Liver (tissue), 8 donors: ENCODE measurements at regions not wholly inside any gene's neighbourhood (a gene's known extent, or its start where the extent isn't known, plus 50 kb on each side); places are given as distances from the start of the nearest gene placed in this dataset.

Source experiments
- DNase-seq: peaks from one replicate; pipeline ENCODE4 v3.0.0-alpha.2; 2017; ENCODE audit warnings: low spot score
- H3K27ac ChIP-seq, 2 donors: one replicate each; pipeline ENCODE4 v1.7.0; 2013; ENCODE audit warnings: inconsistent platforms in 2 of 2, low read length in 2 of 2, control low read depth in 1 of 2, low read depth in 1 of 2, mild to moderate bottlenecking in 1 of 2
- H3K27me3 ChIP-seq, 4 donors: one replicate each; pipeline versions ENCODE4 v1.6.1 to v1.7.0; 2013; ENCODE audit warnings: low read length in 3 of 4, inconsistent platforms in 1 of 4, mild to moderate bottlenecking in 1 of 4, moderate library complexity in 1 of 4; ENCODE audit not compliant: control insufficient read depth in 4 of 4, insufficient read depth in 4 of 4
- H3K36me3 ChIP-seq, 4 donors: one replicate each; pipeline versions ENCODE4 v1.6.1 to v1.7.0; 2013; ENCODE audit warnings: low read length in 3 of 4, mild to moderate bottlenecking in 3 of 4, low read depth in 1 of 4, moderate library complexity in 1 of 4; ENCODE audit not compliant: control insufficient read depth in 4 of 4, insufficient read depth in 3 of 4
- H3K4me1 ChIP-seq, 4 donors: one replicate each; pipeline versions ENCODE4 v1.6.1 to v1.7.0; 2013; ENCODE audit warnings: low read length in 3 of 4, mild to moderate bottlenecking in 3 of 4, moderate library complexity in 1 of 4; ENCODE audit not compliant: control insufficient read depth in 4 of 4, insufficient read depth in 4 of 4
- H3K4me3 ChIP-seq, 3 donors: one replicate each; pipeline versions ENCODE4 v1.6.1 to v1.7.0; 2013; ENCODE audit warnings: low read length in 3 of 3, control low read depth in 1 of 3, low read depth in 1 of 3, mild to moderate bottlenecking in 1 of 3
- H3K9ac ChIP-seq, 2 donors: one replicate each; pipeline ENCODE4 v1.7.0; 2013; ENCODE audit warnings: low read length in 2 of 2, mild to moderate bottlenecking in 2 of 2, moderate library complexity in 2 of 2, control low read depth in 1 of 2, low read depth in 1 of 2
- H3K9me3 ChIP-seq, 4 donors: one replicate each; pipeline versions ENCODE4 v1.6.1 to v1.7.0; 2013; ENCODE audit warnings: low read length in 3 of 4; ENCODE audit not compliant: control insufficient read depth in 4 of 4
- ATF3 ChIP-seq: IDR thresholded peaks from 2 replicates; pipeline ENCODE4 v1.6.1; 2016; ENCODE audit warnings: antibody characterized with exemption
- CTCF ChIP-seq: fragments of 150-350 bp; IDR thresholded peaks from 2 replicates; pipeline ENCODE4 v1.5.1; 2017; ENCODE audit warnings: improper control_type of control experiment, low read depth, low read length; ENCODE audit not compliant: missing input control
- EGR1 ChIP-seq, 2 donors: IDR thresholded peaks; 2 replicates each; pipeline ENCODE4 v1.6.1; 2016 to 2018; ENCODE audit warnings: antibody characterized with exemption in 2 of 2, low read depth in 2 of 2
- FOXA1 ChIP-seq: IDR thresholded peaks from 2 replicates; pipeline ENCODE4 v1.6.1; 2016; ENCODE audit warnings: antibody characterized with exemption
- FOXA2 ChIP-seq: IDR thresholded peaks from 2 replicates; pipeline ENCODE4 v1.6.1; 2016; ENCODE audit warnings: antibody characterized with exemption
- GABPA ChIP-seq, 2 donors: IDR thresholded peaks in 1 of 2; conservative IDR thresholded peaks in 1 of 2; 2 replicates each; pipeline ENCODE4 v1.6.1; 2016; ENCODE audit warnings: antibody characterized with exemption in 2 of 2, mild to moderate bottlenecking in 1 of 2, moderate library complexity in 1 of 2
- HNF4A ChIP-seq, 2 donors: conservative IDR thresholded peaks; 2 replicates each; pipeline ENCODE4 v1.6.1; 2016; ENCODE audit warnings: antibody characterized with exemption in 2 of 2, mild to moderate bottlenecking in 2 of 2
- HNF4G ChIP-seq: IDR thresholded peaks from 2 replicates; pipeline ENCODE4 v1.6.1; 2016; ENCODE audit warnings: antibody characterized with exemption
- JUND ChIP-seq, 2 donors: IDR thresholded peaks; 2 replicates each; pipeline ENCODE4 v1.6.1; 2016; ENCODE audit warnings: antibody characterized with exemption in 2 of 2
- NR2F2 ChIP-seq: IDR thresholded peaks from 2 replicates; pipeline ENCODE4 v1.6.1; 2016; ENCODE audit warnings: antibody characterized with exemption
- RAD21 ChIP-seq, 2 donors: IDR thresholded peaks; 2 replicates each; pipeline ENCODE4 v1.6.1; 2016; ENCODE audit warnings: antibody characterized with exemption in 2 of 2, mild to moderate bottlenecking in 2 of 2
- REST ChIP-seq: IDR thresholded peaks from 2 replicates; pipeline ENCODE4 v1.6.1; 2016; ENCODE audit warnings: antibody characterized with exemption, mild to moderate bottlenecking
- RXRA ChIP-seq, 2 donors: IDR thresholded peaks; 2 replicates each; pipeline ENCODE4 v1.6.1; 2017 to 2018; ENCODE audit warnings: antibody characterized with exemption in 2 of 2, mild to moderate bottlenecking in 1 of 2
- SP1 ChIP-seq: IDR thresholded peaks from 2 replicates; pipeline ENCODE4 v1.6.1; 2018; ENCODE audit warnings: antibody characterized with exemption, mild to moderate bottlenecking
- TAF1 ChIP-seq: conservative IDR thresholded peaks from 2 replicates; pipeline ENCODE4 v1.6.1; 2016; ENCODE audit warnings: antibody characterized with exemption, mild to moderate bottlenecking
- YY1 ChIP-seq: IDR thresholded peaks from 2 replicates; pipeline ENCODE4 v1.6.1; 2016; ENCODE audit warnings: antibody characterized with exemption, mild to moderate bottlenecking
- ZBTB33 ChIP-seq: IDR thresholded peaks from 2 replicates; pipeline ENCODE4 v1.6.1; 2016; ENCODE audit warnings: antibody characterized with exemption
- WGBS: extraction: QIAGEN DNeasy Blood & Tissue Kit; methylation state at CpG from one replicate; pipeline ENCODE4 v1.1.7; 2013; 5-methylcytosine and 5-hydroxymethylcytosine counted together
- TF ChIP-seq, protein P1 (sequence below): IDR thresholded peaks from 2 replicates; pipeline ENCODE4 v1.6.1; 2016; ENCODE audit warnings: antibody characterized with exemption
- donor health status: healthy.
- donor health status: healthy.
- donor health status: healthy.
- donor health status: healthy.
- donor health status: healthy.

- TF ChIP-seq ATF3 (no peak), NR2F2 (no peak), RAD21 (IDR thresholded peaks at IDR 0.05) (no peak), JUND (IDR thresholded peaks at IDR 0.05) (no peak), FOXA1 (no peak), YY1 (no peak)
Measured at GRCh38 chr4:177717407-177717806, 275.2 kb upstream of the AGA start (continued).

DNA sequence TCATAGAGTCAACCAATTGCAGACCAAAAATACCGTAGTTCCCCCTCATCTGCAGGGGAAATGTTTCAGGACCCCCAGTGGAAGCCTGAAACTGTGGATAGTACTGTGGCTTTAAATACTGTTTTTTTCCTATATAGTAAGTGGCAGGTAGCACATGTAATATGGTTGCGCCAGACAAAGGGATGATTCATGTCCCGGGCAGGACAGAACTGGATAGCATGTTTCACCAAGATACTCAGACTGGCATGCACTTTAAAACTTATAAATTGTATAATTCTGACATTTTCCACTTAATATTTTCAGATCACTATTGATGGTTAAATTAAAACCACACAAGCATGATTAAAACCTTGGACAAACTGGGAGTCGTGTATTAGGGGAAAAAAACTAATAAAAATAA, 276.3 kb upstream of the AGA start:
- no peaks in the 10 kb centered on the region for H3K9me3 ChIP-seq
- no peaks in the 10 kb centered on the region for H3K36me3 ChIP-seq
- DNase-seq, result no peak
- no peak overlapping the region for H3K9ac ChIP-seq
- 82% methylated on average over 4 of the region's 4 CpGs for WGBS
- H3K4me3 ChIP-seq, result no peak overlapping the region
- no peak overlapping the region for H3K27ac ChIP-seq
- no peaks in the 10 kb centered on the region for H3K27me3 ChIP-seq
- TF ChIP-seq, protein P1, sequence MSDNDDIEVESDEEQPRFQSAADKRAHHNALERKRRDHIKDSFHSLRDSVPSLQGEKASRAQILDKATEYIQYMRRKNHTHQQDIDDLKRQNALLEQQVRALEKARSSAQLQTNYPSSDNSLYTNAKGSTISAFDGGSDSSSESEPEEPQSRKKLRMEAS, result no peak
- no peak for TF ChIP-seq RXRA (IDR thresholded peaks at IDR 0.05)
- no peak for TF ChIP-seq REST
- no peak for TF ChIP-seq CTCF
- no peak for TF ChIP-seq FOXA2
- no peak for TF ChIP-seq FOXA1
- TF ChIP-seq HNF4A (conservative IDR thresholded peaks at IDR 0.05), result no peak
- no peak for TF ChIP-seq ATF3
- TF ChIP-seq ZBTB33, result no peak
- no peak for TF ChIP-seq NR2F2
- TF ChIP-seq YY1, result no peak
- TF ChIP-seq SP1, result no peak
- no peak for TF ChIP-seq TAF1
- TF ChIP-seq RAD21 (IDR thresholded peaks at IDR 0.05), result no peak
- TF ChIP-seq GABPA (IDR thresholded peaks at IDR 0.05 in 1 of 2, conservative IDR thresholded peaks at IDR 0.05 in 1 of 2), result no peak
- TF ChIP-seq HNF4G, result no peak
- TF ChIP-seq JUND (IDR thresholded peaks at IDR 0.05), result no peak
- TF ChIP-seq EGR1 (IDR thresholded peaks at IDR 0.05; ENCODE audit: low read depth in 2 of 2), result no peak
- H3K4me1 ChIP-seq, result peaks cover 0 to 4% (median 2%) of the 10 kb centered on the region in 4 donors
